ENCODE measurements at regions not wholly inside any gene's neighbourhood (a gene's known extent, or its start where the extent isn't known, plus 50 kb on each side); places are given as distances from the start of the nearest gene placed in this dataset.
"Not testable (repeated sequence)": the region's sequence is repeated elsewhere in the genome, so short reads cannot be mapped to it uniquely, and the experiment has no call there.

GRCh38 chr14:105746800-105747502, 220.6 kb downstream of the TMEM121 start:
- no CpG with 5 or more reads among the region's 16 CpGs for WGBS (ENCODE audit: insufficient coverage, low lambda C conversion rate)
- not testable (repeated sequence) for H3K27me3 ChIP-seq (ENCODE audit: control insufficient read depth, insufficient read depth, low read length); H3K27ac ChIP-seq (ENCODE audit: low read length)

GRCh38 chr14:105747503-105748203, 221.3 kb downstream of the TMEM121 start:
- not testable (repeated sequence) for H3K4me3 ChIP-seq (ENCODE audit: low read length); H3K36me3 ChIP-seq (ENCODE audit: control insufficient read depth, insufficient read depth, low read length); H3K27me3 ChIP-seq (ENCODE audit: control insufficient read depth, insufficient read depth, low read length); H3K4me1 ChIP-seq (ENCODE audit: control insufficient read depth, insufficient read depth, low read length); H3K27ac ChIP-seq (ENCODE audit: low read length); DNase-seq
- WGBS (ENCODE audit: insufficient coverage, low lambda C conversion rate): no CpG with 5 or more reads among the region's 31 CpGs
- H3K9me3 ChIP-seq (ENCODE audit: control insufficient read depth, low read depth, low read length): peaks cover 30% of the 10 kb centered on the region

More at GRCh38 chr14:105746800-105747502, 220.6 kb downstream of the TMEM121 start:
- DNase-seq; H3K4me3 ChIP-seq (ENCODE audit: low read length); H3K4me1 ChIP-seq (ENCODE audit: control insufficient read depth, insufficient read depth, low read length); H3K36me3 ChIP-seq (ENCODE audit: control insufficient read depth, insufficient read depth, low read length): not testable (repeated sequence)
- H3K9me3 ChIP-seq (ENCODE audit: control insufficient read depth, low read depth, low read length): peaks cover 30% of the 10 kb centered on the region

- H3K4me1 ChIP-seq (ENCODE audit: control insufficient read depth, insufficient read depth, low read length): no peaks in the 10 kb centered on the region
- H3K27ac ChIP-seq (ENCODE audit: low read length): no peak overlapping the region
- no peaks in the 10 kb centered on the region for H3K36me3 ChIP-seq (ENCODE audit: control insufficient read depth, insufficient read depth, low read length)
- DNase-seq: no peak
- H3K4me3 ChIP-seq (ENCODE audit: low read length): no peak overlapping the region
- no peaks in the 10 kb centered on the region for H3K27me3 ChIP-seq (ENCODE audit: control insufficient read depth, insufficient read depth, low read length)
- peaks cover 30% of the 10 kb centered on the region for H3K9me3 ChIP-seq (ENCODE audit: control insufficient read depth, low read depth, low read length)
- WGBS (ENCODE audit: insufficient coverage, low lambda C conversion rate): no CpG with 5 or more reads among the region's 5 CpGs
Observed at GRCh38 chr14:105748204-105748578, 221.8 kb downstream of the TMEM121 start.

- not testable (repeated sequence) for H3K27ac ChIP-seq (ENCODE audit: low read length); H3K4me1 ChIP-seq (ENCODE audit: control insufficient read depth, insufficient read depth, low read length); H3K27me3 ChIP-seq (ENCODE audit: control insufficient read depth, insufficient read depth, low read length); H3K36me3 ChIP-seq (ENCODE audit: control insufficient read depth, insufficient read depth, low read length); H3K4me3 ChIP-seq (ENCODE audit: low read length); DNase-seq
- WGBS (ENCODE audit: insufficient coverage, low lambda C conversion rate): 80% methylated on average over 1 of the region's 6 CpGs
- H3K9me3 ChIP-seq (ENCODE audit: control insufficient read depth, low read depth, low read length): peaks cover 30% of the 10 kb centered on the region
Observed at GRCh38 chr14:105748710-105749109, 222.3 kb downstream of the TMEM121 start.

- no CpG with 5 or more reads among the region's 19 CpGs for WGBS (ENCODE audit: insufficient coverage, low lambda C conversion rate)
- H3K36me3 ChIP-seq (ENCODE audit: control insufficient read depth, insufficient read depth, low read length); H3K27me3 ChIP-seq (ENCODE audit: control insufficient read depth, insufficient read depth, low read length); H3K27ac ChIP-seq (ENCODE audit: low read length); H3K4me3 ChIP-seq (ENCODE audit: low read length); H3K4me1 ChIP-seq (ENCODE audit: control insufficient read depth, insufficient read depth, low read length); DNase-seq: not testable (repeated sequence)
- H3K9me3 ChIP-seq (ENCODE audit: control insufficient read depth, low read depth, low read length): peaks cover 30% of the 10 kb centered on the region
Observed at GRCh38 chr14:105749870-105750541, 223.6 kb downstream of the TMEM121 start.

GRCh38 chr14:105751291-105751751, 224.9 kb downstream of the TMEM121 start:
- not testable (repeated sequence) for H3K27me3 ChIP-seq (ENCODE audit: control insufficient read depth, insufficient read depth, low read length); H3K4me1 ChIP-seq (ENCODE audit: control insufficient read depth, insufficient read depth, low read length); H3K27ac ChIP-seq (ENCODE audit: low read length); H3K4me3 ChIP-seq (ENCODE audit: low read length); H3K36me3 ChIP-seq (ENCODE audit: control insufficient read depth, insufficient read depth, low read length); DNase-seq
- peaks cover 23% of the 10 kb centered on the region for H3K9me3 ChIP-seq (ENCODE audit: control insufficient read depth, low read depth, low read length)
- WGBS (ENCODE audit: insufficient coverage, low lambda C conversion rate): no CpG with 5 or more reads among the region's 18 CpGs

GRCh38 chr14:105752420-105752819, 226.0 kb downstream of the TMEM121 start:
- not testable (repeated sequence) for H3K4me1 ChIP-seq (ENCODE audit: control insufficient read depth, insufficient read depth, low read length); H3K36me3 ChIP-seq (ENCODE audit: control insufficient read depth, insufficient read depth, low read length); H3K27ac ChIP-seq (ENCODE audit: low read length); DNase-seq; H3K27me3 ChIP-seq (ENCODE audit: control insufficient read depth, insufficient read depth, low read length); H3K4me3 ChIP-seq (ENCODE audit: low read length)
- no CpG with 5 or more reads among the region's 7 CpGs for WGBS (ENCODE audit: insufficient coverage, low lambda C conversion rate)
- peaks cover 14% of the 10 kb centered on the region for H3K9me3 ChIP-seq (ENCODE audit: control insufficient read depth, low read depth, low read length)

- H3K36me3 ChIP-seq (ENCODE audit: control insufficient read depth, insufficient read depth, low read length): no peaks in the 10 kb centered on the region
- H3K27ac ChIP-seq (ENCODE audit: low read length): no peak overlapping the region
- H3K27me3 ChIP-seq (ENCODE audit: control insufficient read depth, insufficient read depth, low read length): no peaks in the 10 kb centered on the region
- H3K4me3 ChIP-seq (ENCODE audit: low read length): no peak overlapping the region
- no peak for DNase-seq
- WGBS (ENCODE audit: insufficient coverage, low lambda C conversion rate): no CpG with 5 or more reads among the region's 18 CpGs
- H3K9me3 ChIP-seq (ENCODE audit: control insufficient read depth, low read depth, low read length): peaks cover 13% of the 10 kb centered on the region
- no peaks in the 10 kb centered on the region for H3K4me1 ChIP-seq (ENCODE audit: control insufficient read depth, insufficient read depth, low read length)
Observed at GRCh38 chr14:105760691-105761344, 234.4 kb downstream of the TMEM121 start.

GRCh38 chr14:105761345-105761740, 235.0 kb downstream of the TMEM121 start:
- not testable (repeated sequence) for H3K36me3 ChIP-seq (ENCODE audit: control insufficient read depth, insufficient read depth, low read length); DNase-seq; H3K4me3 ChIP-seq (ENCODE audit: low read length); H3K27me3 ChIP-seq (ENCODE audit: control insufficient read depth, insufficient read depth, low read length); H3K27ac ChIP-seq (ENCODE audit: low read length); H3K4me1 ChIP-seq (ENCODE audit: control insufficient read depth, insufficient read depth, low read length)
- H3K9me3 ChIP-seq (ENCODE audit: control insufficient read depth, low read depth, low read length): peaks cover 18% of the 10 kb centered on the region
- WGBS (ENCODE audit: insufficient coverage, low lambda C conversion rate): no CpG with 5 or more reads among the region's 5 CpGs

- DNase-seq: no peak
- no CpG with 5 or more reads among the region's 9 CpGs for WGBS (ENCODE audit: insufficient coverage, low lambda C conversion rate)
- no peak overlapping the region for H3K27ac ChIP-seq (ENCODE audit: low read length)
- no peaks in the 10 kb centered on the region for H3K27me3 ChIP-seq (ENCODE audit: control insufficient read depth, insufficient read depth, low read length)
- no peaks in the 10 kb centered on the region for H3K4me1 ChIP-seq (ENCODE audit: control insufficient read depth, insufficient read depth, low read length)
- peaks cover 20% of the 10 kb centered on the region for H3K9me3 ChIP-seq (ENCODE audit: control insufficient read depth, low read depth, low read length)
- no peaks in the 10 kb centered on the region for H3K36me3 ChIP-seq (ENCODE audit: control insufficient read depth, insufficient read depth, low read length)
- H3K4me3 ChIP-seq (ENCODE audit: low read length): no peak overlapping the region
Observed at GRCh38 chr14:105761842-105762241, 235.5 kb downstream of the TMEM121 start.

Measured in large intestine (tissue), 3 donors.